H1 (cell line): ENCODE measurements at regions not wholly inside any gene's neighbourhood (a gene's known extent, or its start where the extent isn't known, plus 50 kb on each side); places are given as distances from the start of the nearest gene placed in this dataset.

ENCODE experiments used
- CTCF ChIA-PET: fragments of 300-600 bp; sonication (Branson Sonifier 250); formaldehyde crosslinking; loops from one replicate; lab custom pipeline; 2021; ENCODE audit not compliant: partially characterized antibody; lab: Charles Lee
- POLR2A ChIA-PET: fragments of 300-600 bp; sonication (Branson Sonifier 250); formaldehyde crosslinking; loops from one replicate; lab custom pipeline; 2021; ENCODE audit warnings: inconsistent platforms; ENCODE audit not compliant: partially characterized antibody; lab: Charles Lee
- DNase-seq, 2 experiments: peaks; one replicate each; pipeline versions ENCODE4 v3.0.0 to v3.0.0-alpha.2; 2010 to 2022; ENCODE audit warnings: low spot score in 2 of 2, low read depth in 1 of 2, mixed read lengths in 1 of 2
- FAIRE-seq: peaks from 2 replicates; lab custom pipeline; 2011; peaks lifted over from hg19 to GRCh38; lab: Jason Lieb, UNC
- H2AFZ ChIP-seq: 2 replicates; pipeline ENCODE4 v1.8.1; 2012; ENCODE audit warnings: low read length, inconsistent platforms
- H2AK5ac ChIP-seq: 2 replicates; pipeline ENCODE4 v1.6.1; 2013; ENCODE audit warnings: low read depth, low read length
- H2BK120ac ChIP-seq: replicated peaks from 2 replicates; pipeline ENCODE3; 2013; ENCODE audit warnings: low read depth, low read length, inconsistent platforms
- H2BK12ac ChIP-seq: 2 replicates; pipeline ENCODE4 v1.6.1; 2013; ENCODE audit warnings: low read depth, low read length
- H2BK15ac ChIP-seq: 2 replicates; pipeline ENCODE4 v1.6.1; 2013; ENCODE audit warnings: low read length
- H2BK20ac ChIP-seq: 2 replicates; pipeline ENCODE4 v1.6.1; 2013; ENCODE audit warnings: low read length
- H2BK5ac ChIP-seq: 2 replicates; pipeline ENCODE4 v1.6.1; 2013; ENCODE audit warnings: low read depth, low read length
- H3K14ac ChIP-seq: 2 replicates; pipeline ENCODE4 v1.6.1; 2013; ENCODE audit warnings: inconsistent platforms; ENCODE audit not compliant: insufficient read length
- H3K18ac ChIP-seq: 2 replicates; pipeline ENCODE4 v1.6.1; 2013; ENCODE audit warnings: low read length; ENCODE audit errors: extremely low read depth
- H3K23ac ChIP-seq: 2 replicates; pipeline ENCODE4 v1.6.1; 2013; ENCODE audit warnings: inconsistent platforms; ENCODE audit not compliant: insufficient read length
- H3K23me2 ChIP-seq: 2 replicates; pipeline ENCODE4 v1.6.1; 2013; ENCODE audit warnings: low read depth, low read length
- H3K27ac ChIP-seq: 2 replicates; pipeline ENCODE4 v1.6.1; 2011; ENCODE audit warnings: low read depth, low read length, inconsistent platforms
- H3K27me3 ChIP-seq, 4 experiments: replicated peaks in 1 of 4; 1 replicate in 1 of 4; 2 replicates in 3 of 4; pipeline versions ENCODE4 v1.6.1 to v1.8.1; 2011 to 2013; ENCODE audit warnings: low read length in 3 of 4, mild to moderate bottlenecking in 3 of 4, inconsistent platforms in 2 of 4, mixed read lengths in 2 of 4, moderate library complexity in 1 of 4; ENCODE audit not compliant: control insufficient read depth in 3 of 4, insufficient read depth in 3 of 4; ENCODE audit errors: extremely low read depth in 1 of 4
- H3K36me3 ChIP-seq, 4 experiments: 2 replicates each; pipeline versions ENCODE4 v1.6.1 to v1.8.1; 2011 to 2013; ENCODE audit warnings: mild to moderate bottlenecking in 4 of 4, low read length in 3 of 4, moderate library complexity in 2 of 4, control low read depth in 1 of 4, inconsistent platforms in 1 of 4; ENCODE audit not compliant: insufficient read depth in 4 of 4, control insufficient read depth in 2 of 4
- H3K4ac ChIP-seq: replicated peaks from 2 replicates; pipeline ENCODE3; 2013; ENCODE audit warnings: low read length, low read depth, mixed read lengths, inconsistent platforms; ENCODE audit not compliant: insufficient read length
- H3K4me1 ChIP-seq, 4 experiments: replicated peaks in 1 of 4; 1 replicate in 1 of 4; 2 replicates in 3 of 4; pipeline versions ENCODE4 v1.6.1 to v1.8.1; 2011 to 2013; ENCODE audit warnings: low read length in 3 of 4, inconsistent platforms in 2 of 4, mixed read lengths in 1 of 4; ENCODE audit not compliant: insufficient read depth in 4 of 4, control insufficient read depth in 3 of 4
- H3K4me2 ChIP-seq, 2 experiments: 2 replicates each; pipeline versions ENCODE4 v1.6.1 to v1.8.1; 2011 to 2013; ENCODE audit warnings: low read depth in 2 of 2, low read length in 2 of 2, control low read depth in 1 of 2, inconsistent platforms in 1 of 2, mild to moderate bottlenecking in 1 of 2; ENCODE audit not compliant: insufficient read depth in 1 of 2
- H3K4me3 ChIP-seq, 4 experiments: fragments of 200-600, 300-600 bp in 1 of 4; sonication (generic), shearing (Covaris generic), sonication (Bioruptor Twin) in 1 of 4; 2 replicates each; pipeline versions ENCODE4 v1.5.1 to v1.8.1; 2011 to 2016; ENCODE audit warnings: low read length in 4 of 4, low read depth in 3 of 4, control low read depth in 2 of 4, inconsistent platforms in 2 of 4, mild to moderate bottlenecking in 2 of 4, mixed read lengths in 1 of 4, moderate library complexity in 1 of 4; ENCODE audit not compliant: insufficient read depth in 2 of 4; ENCODE audit errors: extremely low read depth in 1 of 4
- H3K56ac ChIP-seq: replicated peaks from 2 replicates; pipeline ENCODE3; 2013; ENCODE audit warnings: low read depth, mild to moderate bottlenecking, mixed read lengths, low read length, inconsistent platforms; ENCODE audit not compliant: insufficient read length
- H3K79me1 ChIP-seq: 2 replicates; pipeline ENCODE4 v1.6.1; 2013; ENCODE audit warnings: low read depth, low read length, control low read depth
- H3K79me2 ChIP-seq, 2 experiments: 2 replicates each; pipeline versions ENCODE4 v1.6.1 to v1.8.1; 2012 to 2013; ENCODE audit warnings: low read length in 2 of 2, mild to moderate bottlenecking in 2 of 2, inconsistent platforms in 1 of 2; ENCODE audit not compliant: insufficient read depth in 2 of 2, control insufficient read depth in 1 of 2
- H3K9ac ChIP-seq, 4 experiments: replicated peaks in 1 of 4; 1 replicate in 1 of 4; 2 replicates in 3 of 4; pipeline versions ENCODE4 v1.6.1 to v1.8.1; 2011 to 2013; ENCODE audit warnings: low read depth in 3 of 4, low read length in 3 of 4, control low read depth in 2 of 4, mild to moderate bottlenecking in 2 of 4, moderate library complexity in 2 of 4, inconsistent platforms in 1 of 4; ENCODE audit errors: extremely low read depth in 1 of 4
- H3K9me3 ChIP-seq, 2 experiments: 2 replicates each; pipeline versions ENCODE4 v1.6.1 to v1.8.1; 2012 to 2013; ENCODE audit warnings: mild to moderate bottlenecking in 2 of 2, moderate library complexity in 2 of 2, control low read depth in 1 of 2, inconsistent platforms in 1 of 2, low read depth in 1 of 2, low read length in 1 of 2, mixed read lengths in 1 of 2; ENCODE audit not compliant: insufficient read depth in 2 of 2
- H4K20me1 ChIP-seq, 2 experiments: replicated peaks in 1 of 2; 2 replicates each; pipeline versions ENCODE3 to v1.8.1; 2011 to 2013; ENCODE audit warnings: inconsistent platforms in 2 of 2, low read length in 2 of 2, mild to moderate bottlenecking in 1 of 2; ENCODE audit not compliant: insufficient read depth in 2 of 2, control insufficient read depth in 1 of 2
- H4K5ac ChIP-seq: 2 replicates; pipeline ENCODE4 v1.6.1; 2013; ENCODE audit warnings: low read length, low read depth, mixed read lengths, inconsistent platforms; ENCODE audit not compliant: insufficient read length
- H4K8ac ChIP-seq: 2 replicates; pipeline ENCODE4 v1.8.0; 2013; ENCODE audit warnings: mild to moderate bottlenecking, moderate library complexity, low read length, inconsistent platforms; ENCODE audit not compliant: insufficient read depth; ENCODE audit errors: extremely low read depth
- H4K91ac ChIP-seq: replicated peaks from 2 replicates; pipeline ENCODE3; 2013; ENCODE audit warnings: low read length, mixed read lengths, inconsistent platforms; ENCODE audit not compliant: insufficient read length
- MAFK ChIP-seq: IDR thresholded peaks from 2 replicates; pipeline ENCODE4 v1.6.1; 2012; ENCODE audit warnings: low read depth, mild to moderate bottlenecking, improper control_type of control experiment, low read length
- RAD21 ChIP-seq, 2 experiments: IDR thresholded peaks in 1 of 2; conservative IDR thresholded peaks in 1 of 2; 2 replicates each; pipeline ENCODE4 v1.6.1; 2011; ENCODE audit warnings: low read depth in 2 of 2, low read length in 2 of 2, improper control_type of control experiment in 1 of 2, inconsistent platforms in 1 of 2, mild to moderate bottlenecking in 1 of 2, moderate library complexity in 1 of 2
- SP2 ChIP-seq: IDR thresholded peaks from 2 replicates; pipeline ENCODE4 v1.6.1; 2012; ENCODE audit warnings: mild to moderate bottlenecking, low read length, inconsistent platforms
- SUZ12 ChIP-seq: fragments of 200-600 bp; sonication (generic); IDR thresholded peaks from 2 replicates; pipeline ENCODE4 v1.6.1; 2012; ENCODE audit warnings: mild to moderate bottlenecking, inconsistent platforms, low read length, moderate library complexity, mixed read lengths

DNA sequence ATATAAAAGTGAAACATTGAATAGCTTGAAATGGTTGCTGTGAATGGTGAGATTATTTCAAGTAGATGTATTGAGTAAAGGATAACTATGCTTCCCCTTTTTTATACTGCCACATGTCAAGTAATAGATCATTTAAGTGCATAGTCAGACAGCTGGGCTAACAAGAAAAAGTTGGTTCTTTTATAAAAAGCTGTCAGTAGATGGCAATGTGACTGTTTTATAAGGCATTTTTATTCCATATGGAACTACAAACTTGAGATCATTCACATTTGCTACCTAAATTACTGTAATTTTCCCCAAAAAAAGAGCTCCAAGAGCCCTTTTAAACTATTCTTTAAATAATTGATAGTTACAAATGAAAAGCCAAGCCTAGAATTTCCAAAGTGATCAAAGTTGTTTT is 831.0 kb downstream of the C4orf33 start:
- H3K4me1 ChIP-seq = peaks cover 0 to 3% (median under 1%) of the 10 kb centered on the region in 4 experiments; a peak in 1 of 7 replicates
- CTCF ChIA-PET = interaction anchor here (0.8 to 1.4 kb wide), 4 partner anchors 12 to 1153 kb away, joined by 3 to 4 read pairs (median 3); no protein-coding TSS in a partner anchor
- H3K23ac ChIP-seq = no peak overlapping the region
- H3K79me2 ChIP-seq = no peaks in the 10 kb centered on the region
- no peak overlapping the region for H2AFZ ChIP-seq
- FAIRE-seq = no peak
- no peaks in the 10 kb centered on the region for H4K20me1 ChIP-seq
- H3K36me3 ChIP-seq = no peaks in the 10 kb centered on the region
- no peak overlapping the region for H3K9ac ChIP-seq
- H2AK5ac ChIP-seq = no peak overlapping the region
- H3K18ac ChIP-seq = no peak overlapping the region
- H3K56ac ChIP-seq = no peak overlapping the region
- POLR2A ChIA-PET = no interaction called here
- no peak overlapping the region for H3K4me3 ChIP-seq
- no peaks in the 10 kb centered on the region for H3K27me3 ChIP-seq
- H3K9me3 ChIP-seq = no peaks in the 10 kb centered on the region
- no peak overlapping the region for H2BK5ac ChIP-seq
- H3K23me2 ChIP-seq = no peaks in the 10 kb centered on the region; the same call in 1 of the 2 replicates
- H2BK120ac ChIP-seq = no peak overlapping the region
- no peaks in the 10 kb centered on the region for H3K79me1 ChIP-seq
- no peak overlapping the region for H4K5ac ChIP-seq
- no peak overlapping the region for H3K14ac ChIP-seq
- TF ChIP-seq RAD21 (IDR thresholded peaks at IDR 0.05 in 1 of 2, conservative IDR thresholded peaks at IDR 0.05 in 1 of 2; ENCODE audit: low read depth in 2 of 2, low read length in 2 of 2) = peak; percentile 48 to 49
- TF ChIP-seq MAFK = no peak
- TF ChIP-seq SP2 = no peak
- no peak for TF ChIP-seq SUZ12
- no peak overlapping the region for H2BK15ac ChIP-seq
- no peak overlapping the region for H3K4me2 ChIP-seq
- no peak overlapping the region for H3K27ac ChIP-seq
- H3K4ac ChIP-seq = no peak overlapping the region
- no peak overlapping the region for H4K91ac ChIP-seq
- DNase-seq = no peak
- no peak overlapping the region for H4K8ac ChIP-seq
- H2BK12ac ChIP-seq = no peak overlapping the region
- H2BK20ac ChIP-seq = no peak overlapping the region
